G401.6 (cell line): ENCODE measurements at regions not wholly inside any gene's neighbourhood (a gene's known extent, or its start where the extent isn't known, plus 50 kb on each side); places are given as distances from the start of the nearest gene placed in this dataset.
"Not testable (repeated sequence)": the region's sequence is repeated elsewhere in the genome, so short reads cannot be mapped to it uniquely, and the experiment has no call there.

Experiments used
- FAIRE-seq: peaks from 2 replicates; lab custom pipeline; 2012; peaks lifted over from hg19 to GRCh38; lab: Jason Lieb, UNC

- no peak for FAIRE-seq
Measured at GRCh38 chr13:63902141-63902540, 2486.5 kb upstream of the PCDH20 start.

GRCh38 chr13:63901630-63902029, 2486.0 kb upstream of the PCDH20 start:
- FAIRE-seq: no peak

- FAIRE-seq: no peak
Measured at GRCh38 chr13:63900406-63900805, 2484.8 kb upstream of the PCDH20 start.

GRCh38 chr13:63896321-63896720, 2480.7 kb upstream of the PCDH20 start:
- no peak for FAIRE-seq

- FAIRE-seq: no peak
Measured at GRCh38 chr13:63882052-63882451, 2466.4 kb upstream of the PCDH20 start.

GRCh38 chr13:63880705-63881104, 2465.1 kb upstream of the PCDH20 start:
- FAIRE-seq: peak; percentile 82

GRCh38 chr13:63873936-63874335, 2458.3 kb upstream of the PCDH20 start:
- no peak for FAIRE-seq

GRCh38 chr13:63864171-63864902, 2448.7 kb upstream of the PCDH20 start:
- peak; percentile 39 for FAIRE-seq

GRCh38 chr13:63855457-63856118, 2439.9 kb upstream of the PCDH20 start:
- no peak for FAIRE-seq

GRCh38 chr13:63853816-63854215, 2438.2 kb upstream of the PCDH20 start:
- no peak for FAIRE-seq

GRCh38 chr13:63851526-63851925, 2435.9 kb upstream of the PCDH20 start:
- no peak for FAIRE-seq

GRCh38 chr13:63843766-63844699, 2428.4 kb upstream of the PCDH20 start:
- no peak for FAIRE-seq

- FAIRE-seq: no peak
Measured at GRCh38 chr13:63842102-63842501, 2426.5 kb upstream of the PCDH20 start.

- no peak for FAIRE-seq
Measured at GRCh38 chr13:63840551-63841421, 2425.1 kb upstream of the PCDH20 start.

GRCh38 chr13:63838366-63839110, 2422.9 kb upstream of the PCDH20 start:
- FAIRE-seq: no peak

- not testable (repeated sequence) for FAIRE-seq
Measured at GRCh38 chr13:63837701-63838100, 2422.1 kb upstream of the PCDH20 start.

- peak; percentile 97 for FAIRE-seq
Measured at GRCh38 chr13:63829609-63830008, 2414.0 kb upstream of the PCDH20 start.

GRCh38 chr13:63821785-63822184, 2406.1 kb upstream of the PCDH20 start:
- FAIRE-seq: not testable (repeated sequence)

- FAIRE-seq: not testable (repeated sequence)
Measured at GRCh38 chr13:63811428-63812004, 2395.9 kb upstream of the PCDH20 start.

GRCh38 chr13:63791134-63791533, 2375.5 kb upstream of the PCDH20 start:
- FAIRE-seq: not testable (repeated sequence)

GRCh38 chr13:63774133-63774532, 2358.5 kb upstream of the PCDH20 start:
- no peak for FAIRE-seq
